HG03342 (cell line): ENCODE measurements at regions not wholly inside any gene's neighbourhood (a gene's known extent, or its start where the extent isn't known, plus 50 kb on each side); places are given as distances from the start of the nearest gene placed in this dataset.
"Not testable (repeated sequence)": the region's sequence is repeated elsewhere in the genome, so short reads cannot be mapped to it uniquely, and the experiment has no call there.

ENCODE experiments used
- ATAC-seq: cut with Tn5 transposase; IDR thresholded peaks from one replicate; pipeline ENCODE4 v1.9.1; 2021; ENCODE audit warnings: mild to moderate bottlenecking, moderate library complexity; ENCODE audit not compliant: unreplicated experiment

DNA sequence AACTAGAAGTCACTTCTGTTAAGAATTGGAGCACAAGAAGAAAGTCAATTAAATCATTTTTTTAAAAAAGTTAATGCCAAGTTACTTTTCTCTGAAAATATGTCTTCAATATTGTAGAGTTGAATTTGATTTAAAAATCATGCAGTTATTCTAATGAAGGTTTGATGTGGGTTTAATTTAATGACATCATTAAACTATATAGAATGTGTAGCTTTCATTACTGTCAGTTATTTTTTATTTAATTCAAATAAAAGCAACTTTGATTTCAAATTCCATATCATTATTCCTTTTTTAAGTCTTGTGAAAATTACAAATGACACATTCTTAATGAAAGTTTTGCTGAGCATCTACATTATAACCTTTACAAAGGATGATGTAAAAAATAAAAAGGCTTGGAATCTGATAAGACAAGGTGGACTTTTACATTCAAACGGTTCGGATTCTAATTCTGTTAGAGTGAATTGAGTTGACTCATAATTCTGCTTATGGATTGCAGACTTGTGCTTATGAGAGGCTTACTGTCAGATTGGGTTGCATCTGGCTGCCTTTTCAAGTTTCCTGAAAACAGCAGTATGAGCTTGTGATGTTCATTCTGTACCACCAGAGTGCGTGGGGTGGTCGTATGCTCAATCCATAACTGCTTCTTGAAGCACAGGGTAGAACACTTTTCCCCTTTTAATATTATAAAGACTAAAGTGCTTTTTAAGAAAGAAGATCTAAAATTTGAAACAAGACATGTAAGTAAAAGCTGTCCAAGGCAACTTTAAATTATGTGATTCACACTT, 253.0 kb upstream of the ARRDC3 start:
- ATAC-seq = no peak

DNA sequence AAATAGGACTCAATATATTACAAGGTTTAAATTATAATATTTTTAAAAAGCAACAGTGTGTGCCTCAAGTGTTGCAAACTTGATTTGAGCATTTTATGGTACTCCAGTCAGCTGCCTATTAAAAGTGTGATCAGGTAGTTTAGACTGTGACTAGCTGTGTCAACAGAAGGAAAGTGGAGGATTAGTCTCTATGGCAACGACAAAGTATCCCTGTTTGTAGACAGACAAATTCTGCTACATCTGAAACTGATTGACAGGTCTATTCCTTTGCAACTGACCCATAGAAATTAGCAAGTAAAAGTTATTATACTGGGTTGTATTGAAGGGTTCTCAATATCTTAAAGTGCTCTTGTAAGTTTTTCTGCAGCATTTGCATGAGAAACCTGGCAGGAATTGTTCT, 249.8 kb upstream of the ARRDC3 start:
- ATAC-seq = no peak

DNA sequence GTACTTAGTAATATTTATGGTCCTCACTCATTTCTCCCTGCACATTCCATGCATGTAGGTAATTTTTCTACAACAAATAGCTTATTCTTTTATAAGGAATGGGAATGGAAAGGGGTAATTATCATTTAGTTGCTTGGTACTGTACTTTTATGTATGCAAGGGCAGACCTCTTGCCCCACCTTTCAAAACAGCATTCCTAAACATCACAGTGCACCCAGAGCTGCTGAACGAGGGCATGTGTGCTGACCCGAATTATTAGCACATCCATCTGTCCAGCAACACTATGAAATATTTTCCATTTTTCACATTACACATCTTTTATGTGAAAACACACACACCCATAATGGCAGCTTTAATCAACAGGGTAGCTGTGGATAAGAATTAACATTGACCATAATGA, 228.6 kb upstream of the ARRDC3 start:
- no peak for ATAC-seq

DNA sequence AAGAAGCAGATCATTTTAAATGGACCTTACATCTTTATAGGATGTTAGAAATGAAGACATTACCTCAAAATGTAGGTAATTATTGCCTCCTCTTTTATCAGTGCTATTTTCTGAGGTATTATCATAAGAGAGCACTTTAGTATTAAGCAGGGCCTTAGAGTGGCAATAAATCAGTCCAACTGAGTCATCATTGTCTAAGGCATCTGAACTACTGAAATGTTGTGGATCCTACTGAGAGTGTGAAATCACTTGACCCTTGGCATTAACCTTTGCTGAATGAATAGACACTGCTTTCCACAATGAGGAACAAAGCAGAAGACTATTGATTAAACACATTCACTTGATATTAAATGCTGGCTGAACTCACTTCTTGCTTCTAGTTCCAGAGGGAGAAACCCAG, 224.6 kb upstream of the ARRDC3 start:
- ATAC-seq = no peak

DNA sequence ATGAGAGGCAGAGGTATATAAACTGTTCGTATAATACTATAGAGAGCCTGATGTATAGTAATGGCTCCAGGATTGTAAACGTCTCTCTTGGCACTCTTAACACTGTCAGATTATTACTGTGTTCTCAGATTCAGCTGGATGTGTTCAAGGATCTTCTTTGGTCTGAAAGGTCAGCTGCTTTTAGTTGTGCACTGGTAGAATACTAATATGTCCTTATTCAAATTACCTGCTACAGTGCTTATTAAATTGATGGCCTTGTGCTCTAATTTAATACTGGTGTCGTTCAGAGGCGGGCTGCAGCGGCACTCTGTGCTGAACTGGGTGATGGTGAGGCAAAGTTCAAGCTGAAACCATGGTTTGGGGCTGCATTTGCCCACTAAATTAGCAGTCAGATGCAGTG, 216.7 kb upstream of the ARRDC3 start:
- ATAC-seq = no peak

DNA sequence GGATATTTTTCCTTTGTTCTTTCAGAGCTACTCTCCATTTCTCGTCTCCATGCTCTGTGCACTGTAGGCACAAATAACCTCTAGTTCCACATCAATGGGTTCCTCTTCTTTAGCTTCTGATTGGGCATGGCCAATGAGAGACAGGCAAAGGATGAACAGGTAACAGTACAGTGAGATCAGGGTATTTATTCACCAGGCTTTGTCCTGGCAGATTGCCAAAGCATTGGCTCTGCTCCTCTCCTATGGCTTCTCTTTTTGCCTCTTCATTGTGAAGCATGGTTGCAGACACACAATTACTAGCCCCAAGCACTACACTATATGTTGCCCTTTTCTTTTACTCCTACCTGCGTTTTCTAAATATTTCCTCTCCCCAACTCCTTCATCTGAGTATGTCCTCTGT, 215.1 kb upstream of the ARRDC3 start:
- ATAC-seq = no peak

DNA sequence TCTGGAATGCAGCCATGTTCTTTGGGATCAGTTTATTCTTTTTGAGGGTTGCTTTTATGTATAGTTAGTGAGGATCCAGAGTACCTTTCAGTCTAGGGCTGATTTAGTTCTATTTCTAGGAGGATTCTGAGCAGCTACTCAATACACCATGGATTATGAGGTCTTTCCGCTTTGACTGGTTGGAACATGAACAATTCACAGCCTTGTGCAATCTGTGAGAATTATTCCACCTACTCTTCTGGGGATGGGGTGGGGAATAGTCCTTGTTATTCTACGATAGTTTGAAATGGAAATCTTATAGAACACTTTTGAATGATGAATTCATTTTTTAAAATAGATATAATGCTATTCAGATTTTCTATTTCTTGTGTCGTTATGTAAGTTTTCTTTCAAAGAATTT, 212.3 kb upstream of the ARRDC3 start:
- ATAC-seq = no peak

DNA sequence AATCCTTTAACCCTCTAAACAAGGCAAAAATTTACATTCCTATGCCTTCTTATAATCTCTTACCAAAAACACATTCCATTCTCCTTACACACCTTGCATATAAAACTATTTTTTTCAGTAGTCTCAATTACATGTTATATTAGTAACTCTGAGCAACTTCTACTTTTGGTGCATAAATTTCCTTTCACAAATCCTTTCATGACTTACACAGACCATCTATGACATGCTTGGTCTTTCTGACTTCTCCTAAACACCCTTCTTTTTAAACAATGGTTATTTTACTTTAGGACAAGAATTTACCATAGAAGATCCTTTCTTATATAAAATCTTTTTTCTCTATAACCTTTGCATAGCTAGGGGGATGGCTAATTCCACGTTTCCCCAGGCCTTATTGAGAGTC, 208.0 kb upstream of the ARRDC3 start:
- no peak for ATAC-seq

DNA sequence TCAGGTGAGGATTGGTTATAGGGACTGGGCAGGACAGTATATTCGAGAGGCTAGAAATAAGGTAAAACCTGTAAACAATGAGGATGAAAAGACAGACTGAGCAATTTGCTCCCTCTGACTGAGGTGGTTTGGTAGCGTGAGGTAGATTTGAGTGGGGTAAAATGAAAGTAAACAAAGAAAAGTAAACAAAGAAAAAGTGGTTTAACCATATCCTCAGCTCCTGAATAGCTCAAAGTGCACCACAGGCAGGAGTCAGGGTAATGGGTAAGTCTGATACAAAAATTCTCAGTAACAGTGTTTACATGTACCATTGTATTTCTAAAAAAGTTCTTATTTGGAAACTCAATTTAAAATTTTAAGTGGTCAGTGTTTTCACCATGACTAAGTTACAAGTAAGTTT, 203.1 kb upstream of the ARRDC3 start:
- ATAC-seq = no peak

DNA sequence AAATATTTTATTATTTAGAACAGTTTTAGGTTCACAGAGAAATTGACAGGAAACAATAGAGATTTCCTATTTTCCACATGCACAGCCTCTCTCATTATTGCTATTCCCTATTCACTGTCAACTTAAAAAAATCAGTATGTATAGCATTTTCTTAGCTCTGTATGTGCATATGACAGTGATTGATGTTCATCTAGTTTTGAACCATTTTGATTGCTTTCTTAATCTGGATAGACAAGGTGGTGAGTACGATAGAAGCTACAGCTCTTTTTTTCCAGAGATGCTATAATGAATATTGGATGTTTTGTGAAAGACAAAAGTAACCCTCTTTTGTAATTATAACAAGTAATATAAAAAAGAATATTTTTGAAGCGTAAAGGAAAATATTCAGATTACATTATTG, 201.2 kb upstream of the ARRDC3 start:
- no peak for ATAC-seq

DNA sequence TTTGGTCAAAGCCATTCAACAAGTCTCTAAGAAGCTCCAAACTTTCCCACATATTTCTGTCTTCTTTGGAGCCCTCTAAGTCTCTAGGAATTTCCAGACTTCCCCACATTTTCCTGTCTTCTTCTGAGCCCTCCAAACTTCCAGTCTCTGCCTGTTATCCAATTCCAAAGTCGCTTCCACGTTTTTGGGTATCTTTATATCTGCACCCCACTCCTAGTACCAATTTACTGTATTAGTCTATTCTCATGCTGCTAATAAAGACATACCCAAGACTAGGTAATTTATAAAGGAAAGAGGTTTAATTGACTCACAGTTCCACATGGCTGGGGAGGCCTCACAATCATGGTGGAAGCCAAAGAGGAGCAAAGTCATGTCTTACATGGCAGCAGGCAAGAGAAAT, 182.9 kb upstream of the ARRDC3 start:
- ATAC-seq = not testable (repeated sequence)

DNA sequence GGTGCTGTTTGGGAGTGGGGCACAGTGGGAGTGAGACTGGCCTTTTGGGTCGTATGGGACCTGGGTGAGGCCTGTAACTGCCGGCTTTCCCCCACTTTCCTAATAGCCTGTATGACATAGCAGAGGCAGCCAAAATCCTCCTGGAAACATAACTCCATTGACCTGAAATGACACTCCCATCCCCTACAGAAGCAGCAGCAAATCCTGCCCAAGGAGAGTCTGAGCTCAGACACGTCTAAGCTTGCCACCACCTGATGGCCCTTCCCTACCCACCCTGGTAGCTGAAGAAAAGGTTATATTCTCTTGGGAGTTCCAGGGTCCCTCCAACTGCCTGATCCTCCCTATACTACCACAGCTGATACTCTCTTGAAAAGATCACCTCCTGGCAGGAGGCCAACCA, 179.8 kb upstream of the ARRDC3 start:
- no peak for ATAC-seq

DNA sequence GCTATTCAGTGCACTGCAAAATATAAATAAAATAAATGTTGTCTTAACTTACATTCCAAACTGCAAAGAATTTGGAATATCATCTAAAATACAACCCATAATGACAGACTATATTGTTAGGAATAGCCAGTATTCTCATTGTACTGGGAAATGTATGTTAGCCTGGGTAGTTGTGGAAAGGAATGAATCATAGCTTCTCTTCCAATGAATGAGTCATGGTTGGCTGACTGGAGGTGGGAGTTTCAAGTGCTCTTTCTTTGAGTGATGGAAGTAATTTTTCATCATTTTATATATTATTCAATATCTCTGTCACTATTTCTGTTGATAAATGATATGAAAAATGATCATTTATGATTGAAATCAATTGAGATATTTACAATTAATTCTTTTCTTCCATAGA, 158.6 kb upstream of the ARRDC3 start:
- ATAC-seq = no peak

DNA sequence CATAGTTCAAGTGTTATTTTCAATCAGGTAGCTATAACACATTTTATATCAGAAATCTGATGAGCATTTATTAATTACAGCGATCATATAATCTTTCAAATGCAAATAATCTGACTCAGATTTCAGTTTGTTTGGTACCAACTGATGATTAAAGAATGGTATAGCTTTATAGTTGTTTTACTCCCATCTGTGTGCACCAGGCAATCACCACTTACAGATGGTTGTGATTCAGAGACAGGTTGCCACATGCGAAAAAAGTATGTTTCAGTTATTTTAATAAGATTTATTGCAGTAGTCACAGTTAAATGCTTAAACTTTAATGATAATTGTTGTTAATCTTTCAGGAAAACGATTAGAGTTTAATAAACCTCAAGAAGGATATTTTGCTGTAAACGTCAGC, 155.1 kb upstream of the ARRDC3 start:
- no peak for ATAC-seq

DNA sequence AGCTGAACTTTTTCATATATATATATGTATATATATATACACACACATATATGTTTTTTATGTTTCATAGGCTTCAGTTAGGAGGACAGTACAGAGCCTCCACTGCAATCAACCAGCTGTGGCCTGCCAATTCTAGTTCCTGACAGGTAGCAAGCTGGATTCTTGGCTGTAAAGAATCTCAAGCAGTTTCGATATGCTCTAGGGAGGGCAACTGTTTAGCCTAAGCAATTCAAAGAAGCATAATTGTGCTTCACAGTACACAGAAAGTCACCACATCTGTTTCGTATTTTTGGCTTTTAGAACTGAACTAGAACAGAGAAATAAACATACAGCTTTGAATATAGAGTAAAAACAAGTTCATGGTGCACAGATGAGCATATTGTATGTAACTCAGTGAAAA, 152.4 kb upstream of the ARRDC3 start:
- ATAC-seq = no peak

DNA sequence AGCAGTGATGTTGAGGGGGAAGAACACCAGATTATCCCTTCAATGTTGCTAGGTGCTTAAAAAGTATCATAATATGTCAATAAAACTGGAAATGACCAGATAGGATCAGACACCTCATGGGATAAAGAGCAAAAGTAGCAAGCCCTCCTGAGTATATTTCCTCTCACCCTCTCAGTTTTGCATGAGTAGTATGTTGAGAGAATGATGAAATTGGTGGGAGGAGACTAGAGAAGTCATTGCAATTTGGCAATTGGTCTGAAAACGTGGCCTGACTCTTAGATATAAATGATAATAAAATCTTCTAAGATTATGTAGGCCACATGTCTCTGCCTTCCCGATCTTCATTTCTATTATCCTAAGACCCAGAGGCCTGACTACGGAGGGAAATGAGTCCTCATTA, 151.2 kb upstream of the ARRDC3 start:
- no peak for ATAC-seq

DNA sequence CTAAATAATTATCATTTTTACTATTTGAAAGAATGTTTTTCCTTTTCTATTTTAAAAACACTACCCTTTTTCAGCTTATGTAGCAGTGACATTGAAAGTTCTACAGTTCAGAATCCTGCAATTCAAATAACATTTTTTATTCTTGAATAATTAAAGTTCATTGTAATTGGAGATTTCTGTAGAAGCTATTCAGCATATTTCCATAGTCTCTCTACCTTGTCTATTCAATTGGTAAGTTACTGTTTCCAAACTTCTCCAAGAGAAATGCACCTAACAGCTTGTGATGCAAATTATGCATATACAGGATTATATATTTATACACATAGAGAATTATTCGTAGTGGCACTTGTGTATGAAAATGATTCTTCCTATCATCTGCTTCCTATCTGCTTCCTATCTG, 149.7 kb upstream of the ARRDC3 start:
- ATAC-seq = no peak

DNA sequence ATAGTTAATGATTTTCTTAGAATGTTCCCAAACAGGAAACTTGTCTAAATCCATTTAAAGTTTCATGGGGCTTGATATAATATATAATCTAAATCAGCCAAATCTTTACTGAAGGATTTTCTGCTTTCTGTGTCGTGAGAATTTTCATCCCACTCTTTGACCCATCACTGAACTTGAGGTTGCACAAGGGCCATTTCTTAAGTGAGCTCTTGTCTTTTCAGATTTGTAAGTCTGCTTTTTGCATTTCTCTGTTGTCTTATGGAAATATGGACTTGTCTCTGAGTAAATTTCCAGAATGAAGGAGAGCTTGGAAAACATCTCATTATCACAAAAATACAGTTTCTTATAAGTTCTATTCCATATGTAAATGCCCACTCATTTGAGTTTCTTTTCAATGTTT, 149.2 kb upstream of the ARRDC3 start:
- ATAC-seq = no peak

DNA sequence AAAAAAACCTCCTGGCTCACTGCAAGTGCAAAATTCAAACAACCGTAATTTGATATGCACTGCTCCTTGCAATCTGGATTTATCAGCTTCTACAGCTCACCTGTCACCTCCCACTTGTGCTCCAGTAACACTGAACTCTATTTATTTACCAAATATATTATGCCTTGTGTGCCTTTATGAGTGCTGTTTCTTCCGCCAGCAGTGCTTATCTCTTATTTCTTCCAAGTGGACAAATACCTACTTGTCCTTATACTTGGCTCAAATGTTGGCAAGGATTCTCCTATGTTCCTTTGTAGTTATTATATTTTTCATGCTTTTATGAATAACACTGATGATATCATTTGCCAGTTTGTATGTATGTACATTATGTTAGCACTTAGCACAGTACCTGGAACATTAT, 145.7 kb upstream of the ARRDC3 start:
- no peak for ATAC-seq

DNA sequence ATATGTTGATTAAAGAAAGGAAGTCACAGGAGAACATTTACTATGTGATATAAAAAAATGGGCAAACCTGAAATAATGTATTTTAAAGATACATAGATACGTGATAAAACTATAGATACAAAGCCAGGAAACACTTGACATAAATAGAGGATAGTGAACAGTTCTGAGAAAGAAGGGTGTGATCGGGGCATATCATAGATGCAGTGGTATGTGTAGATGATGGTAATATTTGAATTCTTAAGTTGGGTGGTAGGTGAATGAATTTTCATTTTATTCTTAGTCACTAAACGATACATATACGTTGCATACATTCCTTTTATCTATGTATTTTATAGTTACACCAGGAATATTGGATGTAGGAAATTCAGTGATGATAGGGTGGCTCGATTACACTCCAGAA, 138.7 kb upstream of the ARRDC3 start:
- ATAC-seq = no peak

DNA sequence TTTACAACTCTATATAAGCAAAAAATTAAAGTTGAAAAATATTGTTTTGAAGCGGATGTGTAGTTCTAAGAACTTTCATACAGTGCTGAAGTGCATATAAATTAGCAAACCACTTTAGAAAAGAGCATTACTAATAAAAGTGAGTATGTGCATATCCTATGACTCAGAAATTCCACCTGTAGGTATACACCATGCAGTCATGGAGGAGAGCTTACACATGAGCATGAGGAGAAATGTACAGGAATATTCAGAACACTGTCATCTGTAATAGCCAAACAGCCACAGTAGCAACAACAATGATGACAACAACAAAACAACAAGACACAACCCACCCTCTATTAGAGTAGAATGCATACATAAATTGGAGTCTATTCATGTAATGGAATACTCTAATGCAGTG, 138.2 kb upstream of the ARRDC3 start:
- no peak for ATAC-seq

DNA sequence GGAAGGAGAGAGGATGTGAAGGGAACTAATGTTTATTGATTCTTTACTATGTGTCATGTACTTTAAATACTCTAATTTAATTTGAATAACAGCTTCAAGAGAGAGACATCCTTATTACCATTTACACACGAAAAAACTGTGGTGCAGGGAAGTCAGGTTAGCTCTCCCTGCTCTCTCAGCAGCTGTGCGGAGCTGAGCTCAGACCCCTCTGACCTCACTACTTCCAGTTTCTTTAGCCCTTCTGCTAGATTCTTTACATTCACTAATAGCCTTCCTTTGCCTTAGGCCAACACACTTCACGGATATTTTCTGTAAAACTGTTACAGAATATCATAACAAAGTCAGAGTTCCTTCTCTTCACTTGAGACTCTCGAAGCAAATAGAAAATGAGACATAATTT, 131.3 kb upstream of the ARRDC3 start:
- no peak for ATAC-seq

DNA sequence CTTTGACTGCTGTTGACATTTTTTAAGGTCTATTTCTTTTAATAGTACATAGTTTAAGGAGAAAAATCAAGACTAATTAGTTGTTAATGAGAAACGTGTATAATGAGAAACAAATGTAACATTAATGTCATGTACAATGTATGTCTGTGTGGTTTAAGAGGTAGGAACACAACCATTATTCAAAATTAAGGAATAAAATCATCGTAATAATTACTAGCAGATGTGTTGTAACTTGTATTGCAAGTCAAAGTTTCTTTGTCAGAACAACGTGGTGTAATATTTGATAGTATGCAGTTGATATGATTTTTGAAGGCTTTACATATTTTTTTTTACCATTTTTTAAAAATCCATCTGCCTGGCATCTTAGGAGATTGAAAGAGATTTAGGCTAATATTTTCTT, 120.2 kb upstream of the ARRDC3 start:
- no peak for ATAC-seq
